ENCODE measurements at regions not wholly inside any gene's neighbourhood (a gene's known extent, or its start where the extent isn't known, plus 50 kb on each side); places are given as distances from the start of the nearest gene placed in this dataset.

DNA sequence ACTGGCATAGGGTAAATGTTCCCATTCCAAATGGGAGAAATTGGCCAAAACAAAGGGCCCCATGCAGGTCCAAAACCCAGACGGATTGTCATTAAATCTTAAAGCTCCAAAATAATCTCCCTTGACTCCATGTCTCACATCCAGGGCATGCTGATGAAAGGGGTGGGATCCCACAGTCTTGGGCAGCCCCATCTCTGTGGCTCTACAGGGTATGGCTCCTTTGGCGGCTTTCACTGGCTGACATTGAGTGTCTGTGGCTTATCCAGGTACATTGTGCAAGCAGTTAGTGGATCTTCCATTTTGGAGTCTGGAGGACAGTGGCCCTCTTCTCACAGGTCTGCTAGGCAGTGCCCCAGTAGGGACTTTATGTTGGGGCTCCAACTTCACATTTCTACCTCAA, 772.9 kb upstream of the INTU start (continued):
- TF ChIP-seq, protein P1, sequence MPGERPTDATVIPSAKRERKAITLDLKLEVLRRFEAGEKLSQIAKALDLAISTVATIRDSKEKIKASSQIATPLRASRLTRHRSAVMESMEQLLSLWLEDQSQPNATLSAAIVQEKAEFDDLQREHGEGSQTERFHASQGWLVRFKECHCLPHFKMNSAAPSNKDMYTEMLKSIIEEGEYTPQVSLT (CRISPR knock-in tag; IDR thresholded peaks at IDR 0.05; ENCODE audit: borderline replicate concordance, low read depth), result no peak

DNA sequence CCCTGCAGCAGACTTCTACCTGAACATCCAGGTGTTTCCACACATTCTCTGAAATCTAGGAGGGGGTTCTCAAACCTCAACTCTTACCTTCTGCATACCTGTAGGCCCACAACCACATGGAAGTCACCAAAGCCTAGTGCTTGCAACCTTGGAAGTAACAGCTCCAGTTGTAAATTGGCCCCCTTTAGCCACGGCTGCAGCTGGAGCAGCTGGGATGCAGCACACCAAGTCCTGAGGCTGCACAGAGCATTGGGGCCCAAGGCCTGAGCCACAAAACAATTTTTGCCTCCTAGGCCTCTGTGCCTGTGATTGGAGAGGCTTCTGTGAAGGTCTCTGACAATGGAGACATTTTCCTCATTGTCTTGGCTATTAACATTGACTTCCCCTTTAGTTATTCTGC, 772.4 kb upstream of the INTU start:
- Histone ChIP-seq H2AFZ (ENCODE audit: low read length) (no peak overlapping the region), H3K36me3 (replicated peaks in 1 of 2; ENCODE audit: control insufficient read depth in 1 of 2, insufficient read depth in 2 of 2, low read length in 2 of 2) (no peaks in the 10 kb centered on the region), H3K27me3 (ENCODE audit: control insufficient read depth in 1 of 2, insufficient read depth in 2 of 2, low read length in 2 of 2) (no peaks in the 10 kb centered on the region), H3K9me3 (ENCODE audit: low read length) (no peaks in the 10 kb centered on the region), H4K20me1 (ENCODE audit: insufficient read depth, low read length) (no peaks in the 10 kb centered on the region), H3K4me1 (ENCODE audit: insufficient read depth, low read length) (no peaks in the 10 kb centered on the region), H3K4me3 (replicated peaks in 1 of 3; ENCODE audit: insufficient read depth in 1 of 3, low read depth in 2 of 3, low read length in 3 of 3) (no peak overlapping the region), H3K9ac (ENCODE audit: insufficient read depth, low read depth, low read length) (no peak overlapping the region), H3K4me2 (ENCODE audit: low read depth, low read length) (no peak overlapping the region), H3K79me2 (ENCODE audit: insufficient read depth, low read length) (no peaks in the 10 kb centered on the region), H3K27ac (ENCODE audit: extremely low read length, insufficient read depth, low read length) (no peak overlapping the region)
- ATAC-seq (no peak), DNase-seq (ENCODE audit: low spot score) (no peak), FAIRE-seq (no peak)
- in situ Hi-C loops (cut with HindIII; ENCODE audit: extremely low pct_ligation_motif_present, low pct_unique_long_range_greater_than_20kb) (no loop called here), intact Hi-C loops (cut with micrococcal nuclease; ENCODE audit: unreplicated experiment) (no loop called here)
- no CpG with 5 or more reads among the region's 1 CpG for WGBS (ENCODE audit: low lambda C conversion rate)
- BruUV-seq (replicated peaks), result no TSS peak
- POLR2A ChIA-PET, result no interaction called here
- CTCF ChIA-PET (ENCODE audit: low intra/inter-chr PET ratio, low total read pairs), result no interaction called here
- TF ChIP-seq SPEN (CRISPR knock-in tag; IDR thresholded peaks at IDR 0.05; ENCODE audit: low read depth) (no peak), ZNF205 (CRISPR knock-in tag; IDR thresholded peaks at IDR 0.05) (no peak), ZNF720 (CRISPR knock-in tag; IDR thresholded peaks at IDR 0.05) (no peak), ZKSCAN8 (CRISPR knock-in tag; IDR thresholded peaks at IDR 0.05; ENCODE audit: borderline replicate concordance) (no peak), THYN1 (CRISPR knock-in tag; IDR thresholded peaks at IDR 0.05; ENCODE audit: borderline replicate concordance, low read depth) (no peak), TRIM24 (CRISPR knock-in tag; IDR thresholded peaks at IDR 0.05) (no peak), PPARG (CRISPR knock-in tag; conservative IDR thresholded peaks at IDR 0.05) (no peak), KDM1A (CRISPR knock-in tag; IDR thresholded peaks at IDR 0.05) (no peak)
- TF ChIP-seq, protein P2, sequence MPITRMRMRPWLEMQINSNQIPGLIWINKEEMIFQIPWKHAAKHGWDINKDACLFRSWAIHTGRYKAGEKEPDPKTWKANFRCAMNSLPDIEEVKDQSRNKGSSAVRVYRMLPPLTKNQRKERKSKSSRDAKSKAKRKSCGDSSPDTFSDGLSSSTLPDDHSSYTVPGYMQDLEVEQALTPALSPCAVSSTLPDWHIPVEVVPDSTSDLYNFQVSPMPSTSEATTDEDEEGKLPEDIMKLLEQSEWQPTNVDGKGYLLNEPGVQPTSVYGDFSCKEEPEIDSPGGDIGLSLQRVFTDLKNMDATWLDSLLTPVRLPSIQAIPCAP (CRISPR knock-in tag; IDR thresholded peaks at IDR 0.05; ENCODE audit: low read depth), result no peak
- TF ChIP-seq, protein P3, sequence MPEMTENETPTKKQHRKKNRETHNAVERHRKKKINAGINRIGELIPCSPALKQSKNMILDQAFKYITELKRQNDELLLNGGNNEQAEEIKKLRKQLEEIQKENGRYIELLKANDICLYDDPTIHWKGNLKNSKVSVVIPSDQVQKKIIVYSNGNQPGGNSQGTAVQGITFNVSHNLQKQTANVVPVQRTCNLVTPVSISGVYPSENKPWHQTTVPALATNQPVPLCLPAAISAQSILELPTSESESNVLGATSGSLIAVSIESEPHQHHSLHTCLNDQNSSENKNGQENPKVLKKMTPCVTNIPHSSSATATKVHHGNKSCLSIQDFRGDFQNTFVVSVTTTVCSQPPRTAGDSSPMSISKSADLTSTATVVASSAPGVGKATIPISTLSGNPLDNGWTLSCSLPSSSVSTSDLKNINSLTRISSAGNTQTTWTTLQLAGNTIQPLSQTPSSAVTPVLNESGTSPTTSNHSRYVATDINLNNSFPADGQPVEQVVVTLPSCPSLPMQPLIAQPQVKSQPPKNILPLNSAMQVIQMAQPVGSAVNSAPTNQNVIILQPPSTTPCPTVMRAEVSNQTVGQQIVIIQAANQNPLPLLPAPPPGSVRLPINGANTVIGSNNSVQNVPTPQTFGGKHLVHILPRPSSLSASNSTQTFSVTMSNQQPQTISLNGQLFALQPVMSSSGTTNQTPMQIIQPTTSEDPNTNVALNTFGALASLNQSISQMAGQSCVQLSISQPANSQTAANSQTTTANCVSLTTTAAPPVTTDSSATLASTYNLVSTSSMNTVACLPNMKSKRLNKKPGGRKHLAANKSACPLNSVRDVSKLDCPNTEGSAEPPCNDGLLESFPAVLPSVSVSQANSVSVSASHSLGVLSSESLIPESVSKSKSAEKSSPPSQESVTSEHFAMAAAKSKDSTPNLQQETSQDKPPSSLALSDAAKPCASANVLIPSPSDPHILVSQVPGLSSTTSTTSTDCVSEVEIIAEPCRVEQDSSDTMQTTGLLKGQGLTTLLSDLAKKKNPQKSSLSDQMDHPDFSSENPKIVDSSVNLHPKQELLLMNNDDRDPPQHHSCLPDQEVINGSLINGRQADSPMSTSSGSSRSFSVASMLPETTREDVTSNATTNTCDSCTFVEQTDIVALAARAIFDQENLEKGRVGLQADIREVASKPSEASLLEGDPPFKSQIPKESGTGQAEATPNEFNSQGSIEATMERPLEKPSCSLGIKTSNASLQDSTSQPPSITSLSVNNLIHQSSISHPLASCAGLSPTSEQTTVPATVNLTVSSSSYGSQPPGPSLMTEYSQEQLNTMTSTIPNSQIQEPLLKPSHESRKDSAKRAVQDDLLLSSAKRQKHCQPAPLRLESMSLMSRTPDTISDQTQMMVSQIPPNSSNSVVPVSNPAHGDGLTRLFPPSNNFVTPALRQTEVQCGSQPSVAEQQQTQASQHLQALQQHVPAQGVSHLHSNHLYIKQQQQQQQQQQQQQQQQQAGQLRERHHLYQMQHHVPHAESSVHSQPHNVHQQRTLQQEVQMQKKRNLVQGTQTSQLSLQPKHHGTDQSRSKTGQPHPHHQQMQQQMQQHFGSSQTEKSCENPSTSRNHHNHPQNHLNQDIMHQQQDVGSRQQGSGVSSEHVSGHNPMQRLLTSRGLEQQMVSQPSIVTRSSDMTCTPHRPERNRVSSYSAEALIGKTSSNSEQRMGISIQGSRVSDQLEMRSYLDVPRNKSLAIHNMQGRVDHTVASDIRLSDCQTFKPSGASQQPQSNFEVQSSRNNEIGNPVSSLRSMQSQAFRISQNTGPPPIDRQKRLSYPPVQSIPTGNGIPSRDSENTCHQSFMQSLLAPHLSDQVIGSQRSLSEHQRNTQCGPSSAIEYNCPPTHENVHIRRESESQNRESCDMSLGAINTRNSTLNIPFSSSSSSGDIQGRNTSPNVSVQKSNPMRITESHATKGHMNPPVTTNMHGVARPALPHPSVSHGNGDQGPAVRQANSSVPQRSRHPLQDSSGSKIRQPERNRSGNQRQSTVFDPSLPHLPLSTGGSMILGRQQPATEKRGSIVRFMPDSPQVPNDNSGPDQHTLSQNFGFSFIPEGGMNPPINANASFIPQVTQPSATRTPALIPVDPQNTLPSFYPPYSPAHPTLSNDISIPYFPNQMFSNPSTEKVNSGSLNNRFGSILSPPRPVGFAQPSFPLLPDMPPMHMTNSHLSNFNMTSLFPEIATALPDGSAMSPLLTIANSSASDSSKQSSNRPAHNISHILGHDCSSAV (CRISPR knock-in tag; IDR thresholded peaks at IDR 0.05; ENCODE audit: borderline replicate concordance), result no peak
- TF ChIP-seq, protein P4, sequence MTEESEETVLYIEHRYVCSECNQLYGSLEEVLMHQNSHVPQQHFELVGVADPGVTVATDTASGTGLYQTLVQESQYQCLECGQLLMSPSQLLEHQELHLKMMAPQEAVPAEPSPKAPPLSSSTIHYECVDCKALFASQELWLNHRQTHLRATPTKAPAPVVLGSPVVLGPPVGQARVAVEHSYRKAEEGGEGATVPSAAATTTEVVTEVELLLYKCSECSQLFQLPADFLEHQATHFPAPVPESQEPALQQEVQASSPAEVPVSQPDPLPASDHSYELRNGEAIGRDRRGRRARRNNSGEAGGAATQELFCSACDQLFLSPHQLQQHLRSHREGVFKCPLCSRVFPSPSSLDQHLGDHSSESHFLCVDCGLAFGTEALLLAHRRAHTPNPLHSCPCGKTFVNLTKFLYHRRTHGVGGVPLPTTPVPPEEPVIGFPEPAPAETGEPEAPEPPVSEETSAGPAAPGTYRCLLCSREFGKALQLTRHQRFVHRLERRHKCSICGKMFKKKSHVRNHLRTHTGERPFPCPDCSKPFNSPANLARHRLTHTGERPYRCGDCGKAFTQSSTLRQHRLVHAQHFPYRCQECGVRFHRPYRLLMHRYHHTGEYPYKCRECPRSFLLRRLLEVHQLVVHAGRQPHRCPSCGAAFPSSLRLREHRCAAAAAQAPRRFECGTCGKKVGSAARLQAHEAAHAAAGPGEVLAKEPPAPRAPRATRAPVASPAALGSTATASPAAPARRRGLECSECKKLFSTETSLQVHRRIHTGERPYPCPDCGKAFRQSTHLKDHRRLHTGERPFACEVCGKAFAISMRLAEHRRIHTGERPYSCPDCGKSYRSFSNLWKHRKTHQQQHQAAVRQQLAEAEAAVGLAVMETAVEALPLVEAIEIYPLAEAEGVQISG (CRISPR knock-in tag; IDR thresholded peaks at IDR 0.05), result no peak
